ENCODE measurements at regions not wholly inside any gene's neighbourhood (a gene's known extent, or its start where the extent isn't known, plus 50 kb on each side); places are given as distances from the start of the nearest gene placed in this dataset.

DNA sequence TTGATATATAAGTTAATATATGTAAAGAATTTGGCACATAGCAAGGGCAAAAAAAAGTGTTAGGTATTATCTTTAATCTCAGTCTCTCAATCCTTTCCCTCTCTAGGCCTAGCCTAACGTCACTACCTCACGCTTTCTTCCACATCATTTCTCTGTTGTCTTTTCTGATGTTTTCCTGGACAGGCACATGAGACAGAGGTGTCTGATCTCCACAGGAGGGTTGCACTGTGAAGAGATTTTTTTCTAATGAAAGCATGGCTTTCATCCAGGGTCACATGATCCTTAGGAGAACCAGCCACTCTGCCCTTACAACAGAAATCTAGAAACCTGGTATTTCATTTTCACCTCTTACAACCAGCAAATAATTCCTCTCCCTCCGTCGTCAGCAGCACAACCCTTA is 1268.3 kb downstream of the XPNPEP1 start:
- TF ChIP-seq, protein P1, sequence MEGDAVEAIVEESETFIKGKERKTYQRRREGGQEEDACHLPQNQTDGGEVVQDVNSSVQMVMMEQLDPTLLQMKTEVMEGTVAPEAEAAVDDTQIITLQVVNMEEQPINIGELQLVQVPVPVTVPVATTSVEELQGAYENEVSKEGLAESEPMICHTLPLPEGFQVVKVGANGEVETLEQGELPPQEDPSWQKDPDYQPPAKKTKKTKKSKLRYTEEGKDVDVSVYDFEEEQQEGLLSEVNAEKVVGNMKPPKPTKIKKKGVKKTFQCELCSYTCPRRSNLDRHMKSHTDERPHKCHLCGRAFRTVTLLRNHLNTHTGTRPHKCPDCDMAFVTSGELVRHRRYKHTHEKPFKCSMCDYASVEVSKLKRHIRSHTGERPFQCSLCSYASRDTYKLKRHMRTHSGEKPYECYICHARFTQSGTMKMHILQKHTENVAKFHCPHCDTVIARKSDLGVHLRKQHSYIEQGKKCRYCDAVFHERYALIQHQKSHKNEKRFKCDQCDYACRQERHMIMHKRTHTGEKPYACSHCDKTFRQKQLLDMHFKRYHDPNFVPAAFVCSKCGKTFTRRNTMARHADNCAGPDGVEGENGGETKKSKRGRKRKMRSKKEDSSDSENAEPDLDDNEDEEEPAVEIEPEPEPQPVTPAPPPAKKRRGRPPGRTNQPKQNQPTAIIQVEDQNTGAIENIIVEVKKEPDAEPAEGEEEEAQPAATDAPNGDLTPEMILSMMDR (IDR thresholded peaks at IDR 0.05; ENCODE audit: low read length, missing control alignments): no peak
- DNase-seq (ENCODE audit: low read depth): no peak
- no peak overlapping the region for H3K4me3 ChIP-seq (replicated peaks; ENCODE audit: low read depth, low read length)

DNA sequence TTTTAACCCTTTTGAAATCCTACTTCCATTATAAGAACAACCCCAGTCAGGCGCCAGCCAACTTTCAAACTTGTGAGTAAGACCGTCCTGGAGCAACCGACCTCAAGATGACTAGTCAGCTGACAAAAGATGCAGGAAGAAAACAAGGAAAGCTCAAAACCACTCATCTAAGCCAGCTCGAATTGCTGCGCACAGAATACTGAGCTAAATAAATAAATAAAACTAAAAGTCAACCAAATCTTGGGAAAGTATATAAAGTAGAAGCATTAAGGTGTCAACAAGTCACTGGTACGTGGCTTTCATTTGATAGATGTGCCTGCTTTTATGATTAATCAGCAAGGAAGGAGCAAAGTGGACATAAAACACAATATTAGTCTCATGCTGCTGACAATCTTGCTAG is 1269.8 kb downstream of the XPNPEP1 start:
- TF ChIP-seq, protein P1 (IDR thresholded peaks at IDR 0.05; ENCODE audit: low read length, missing control alignments): no peak
- no peak for DNase-seq (ENCODE audit: low read depth)
- H3K4me3 ChIP-seq (replicated peaks; ENCODE audit: low read depth, low read length): no peak overlapping the region

DNA sequence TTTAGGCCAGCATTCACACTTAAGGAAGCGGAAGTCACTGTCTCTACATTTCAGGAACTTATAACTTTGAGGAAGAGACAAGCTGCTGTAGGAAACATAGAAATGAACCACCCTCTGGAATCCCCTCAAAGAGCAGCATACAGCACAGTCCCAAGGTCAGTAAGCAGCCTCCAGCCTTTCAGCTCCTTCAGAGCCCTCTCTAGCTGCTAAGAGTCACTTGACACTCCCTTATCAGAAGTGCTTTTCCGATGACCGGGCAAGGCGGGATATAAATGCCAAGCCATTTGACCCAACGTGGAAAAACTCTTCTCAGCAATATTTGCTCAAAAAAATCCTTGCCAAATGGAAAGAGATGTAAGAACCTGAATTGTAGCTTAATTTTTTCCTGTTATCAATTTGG is 1284.3 kb downstream of the XPNPEP1 start:
- TF ChIP-seq, protein P1 (IDR thresholded peaks at IDR 0.05; ENCODE audit: low read length, missing control alignments): no peak
- no peak overlapping the region for H3K4me3 ChIP-seq (replicated peaks; ENCODE audit: low read depth, low read length)
- DNase-seq (ENCODE audit: low read depth): no peak

DNA sequence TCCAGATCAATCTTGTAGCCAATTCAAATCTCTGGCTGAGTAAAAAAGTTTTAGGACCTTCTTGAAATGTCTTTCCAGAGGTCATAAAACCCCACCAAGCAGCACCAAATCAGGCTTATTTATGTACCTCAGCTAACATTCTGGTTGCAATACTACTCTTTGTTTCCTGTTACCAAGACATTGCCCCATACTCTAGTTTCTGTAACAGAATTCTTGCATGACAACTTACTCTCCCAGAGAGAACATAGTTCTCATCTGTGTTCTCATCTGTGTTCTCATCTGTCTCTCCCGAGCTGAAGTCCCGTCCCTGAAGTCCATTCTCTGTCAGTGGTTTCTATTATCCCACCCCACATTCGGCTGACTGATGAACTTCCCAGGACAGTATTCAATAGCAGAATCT is 1285.1 kb downstream of the XPNPEP1 start:
- DNase-seq (ENCODE audit: low read depth): no peak
- no peak overlapping the region for H3K4me3 ChIP-seq (replicated peaks; ENCODE audit: low read depth, low read length)
- TF ChIP-seq, protein P1 (IDR thresholded peaks at IDR 0.05; ENCODE audit: low read length, missing control alignments): no peak

DNA sequence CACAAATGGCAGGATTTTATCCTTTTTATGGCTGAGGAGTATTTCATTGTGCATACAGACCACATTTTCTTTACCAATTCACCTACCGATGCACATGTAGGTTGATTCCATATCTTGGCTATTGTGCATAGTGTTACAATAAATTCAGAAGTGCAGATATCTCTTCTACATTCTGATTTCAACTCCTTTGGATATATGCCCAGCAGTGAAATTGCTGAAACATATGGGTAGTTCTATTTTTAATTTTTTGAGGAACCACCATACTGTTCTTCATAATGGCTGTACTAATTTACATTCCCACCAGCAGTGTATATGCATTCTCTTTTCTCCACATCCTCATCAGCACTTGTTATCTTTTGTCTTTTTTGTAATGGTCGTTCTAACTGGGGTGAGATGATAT is 1290.3 kb downstream of the XPNPEP1 start:
- DNase-seq (ENCODE audit: low read depth): no peak
- TF ChIP-seq, protein P1 (IDR thresholded peaks at IDR 0.05; ENCODE audit: low read length, missing control alignments): no peak
- H3K4me3 ChIP-seq (replicated peaks; ENCODE audit: low read depth, low read length): no peak overlapping the region

DNA sequence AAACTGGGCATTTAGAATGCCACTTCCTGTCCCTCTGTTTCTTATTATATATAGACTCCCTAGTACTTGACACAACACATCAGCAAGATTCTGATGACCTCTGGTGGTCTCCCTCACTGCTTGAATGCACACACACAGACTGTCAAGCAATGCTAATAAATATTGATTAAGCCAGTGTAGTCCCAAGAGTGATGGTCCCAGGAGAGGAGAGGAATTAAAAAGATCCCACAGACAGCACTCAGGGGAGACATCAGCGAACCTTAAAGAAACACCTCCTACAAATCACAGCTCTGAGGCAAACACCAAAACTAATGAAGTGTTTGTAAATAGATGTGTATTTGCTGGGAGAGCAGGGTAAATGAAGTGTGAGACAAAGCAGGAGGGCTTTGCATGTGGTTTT is 1291.2 kb downstream of the XPNPEP1 start:
- TF ChIP-seq, protein P1 (IDR thresholded peaks at IDR 0.05; ENCODE audit: low read length, missing control alignments): no peak
- H3K4me3 ChIP-seq (replicated peaks; ENCODE audit: low read depth, low read length): no peak overlapping the region
- no peak for DNase-seq (ENCODE audit: low read depth)

DNA sequence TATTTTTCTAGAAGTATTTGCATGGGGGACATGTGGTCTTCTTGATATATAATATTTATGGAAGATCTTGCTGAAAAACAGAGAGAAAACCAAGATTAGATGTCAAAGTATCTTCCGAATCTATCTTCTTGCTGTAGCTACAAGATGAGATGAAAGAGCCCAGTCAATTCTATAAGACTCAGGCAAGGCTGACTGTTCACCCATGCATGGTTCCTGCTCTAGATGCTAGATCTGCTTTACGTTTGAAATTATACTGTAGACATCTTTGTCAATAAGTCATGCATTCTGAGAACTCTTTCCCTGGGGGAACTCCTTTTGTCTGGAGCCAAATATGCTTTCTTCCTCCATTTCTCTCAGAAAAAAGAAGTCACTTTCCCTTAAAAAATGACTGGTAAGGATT is 1292.0 kb downstream of the XPNPEP1 start:
- H3K4me3 ChIP-seq (replicated peaks; ENCODE audit: low read depth, low read length): no peak overlapping the region
- DNase-seq (ENCODE audit: low read depth): no peak
- TF ChIP-seq, protein P1 (IDR thresholded peaks at IDR 0.05; ENCODE audit: low read length, missing control alignments): no peak

All from fibroblast of pulmonary artery (primary cell).